ENCODE measurements at regions not wholly inside any gene's neighbourhood (a gene's known extent, or its start where the extent isn't known, plus 50 kb on each side); places are given as distances from the start of the nearest gene placed in this dataset.

GRCh38 chr16:49926941-49927340, 71.0 kb upstream of the ZNF423 start:
- intact Hi-C loops (cut with micrococcal nuclease) (no loop called here), dilution Hi-C loops (cut with MboI; ENCODE audit: extremely low pct_ligation_motif_present, low sequenced_read_pairs) (no loop called here)
- H3K9me1 ChIP-seq (replicated peaks; ENCODE audit: control insufficient read depth, extremely low read depth, insufficient read depth, low read length), result no peaks in the 10 kb centered on the region
- H3K4me2 ChIP-seq (ENCODE audit: insufficient read depth, low read length), result no peak overlapping the region
- no peak overlapping the region for H2AFZ ChIP-seq (ENCODE audit: low read depth, low read length)
- DNase-seq (ENCODE audit: low read depth, low spot score), result no peak
- H3K9me3 ChIP-seq (replicated peaks; ENCODE audit: control insufficient read depth, insufficient read depth, low read length), result no peaks in the 10 kb centered on the region
- no peaks in the 10 kb centered on the region for H3K79me2 ChIP-seq (ENCODE audit: control insufficient read depth, insufficient read depth, low read length)
- no peak overlapping the region for H3K27ac ChIP-seq (ENCODE audit: insufficient read depth, low read depth, low read length)
- no peaks in the 10 kb centered on the region for H3K36me3 ChIP-seq (ENCODE audit: control insufficient read depth in 2 of 2, extremely low read depth in 1 of 2, insufficient read depth in 2 of 2, low read length in 2 of 2)
- no TSS peak for BruUV-seq (replicated peaks)
- ChIA-PET POLR2A (no interaction called here), CTCF (no interaction called here)
- no peaks in the 10 kb centered on the region for H4K20me1 ChIP-seq (replicated peaks; ENCODE audit: control insufficient read depth, extremely low read depth, insufficient read depth, low read length)
- H3K27me3 ChIP-seq (ENCODE audit: control insufficient read depth in 2 of 2, insufficient read depth in 2 of 2, low read length in 2 of 2), result no peaks in the 10 kb centered on the region
- H3K4me1 ChIP-seq (ENCODE audit: control insufficient read depth, extremely low read depth, insufficient read depth, low read length), result no peaks in the 10 kb centered on the region
- no peak overlapping the region for H3K9ac ChIP-seq (replicated peaks; ENCODE audit: extremely low read depth, insufficient read depth, low read length)
- FAIRE-seq, result no peak
- TF ChIP-seq MAX (IDR thresholded peaks at IDR 0.05; ENCODE audit: insufficient read depth, insufficient read length) (no peak), JUN (IDR thresholded peaks at IDR 0.05; ENCODE audit: borderline replicate concordance, insufficient read depth, insufficient read length, low read depth) (no peak), POLR2A (IDR thresholded peaks at IDR 0.05; ENCODE audit: low read depth, low read length) (no peak), FOS (IDR thresholded peaks at IDR 0.05; ENCODE audit: borderline replicate concordance, insufficient read depth, low read length) (no peak), MYC (IDR thresholded peaks at IDR 0.05; ENCODE audit: low read depth, low read length) (no peak), CTCF (IDR thresholded peaks at IDR 0.05; ENCODE audit: extremely low read depth in 1 of 2, insufficient read depth in 1 of 2, low read depth in 1 of 2, low read length in 2 of 2) (no peak)
- H3K4me3 ChIP-seq (replicated peaks in 1 of 3; ENCODE audit: insufficient read depth in 1 of 3, low read depth in 1 of 3, low read length in 3 of 3), result no peak overlapping the region
